Activated T-helper 1 cell treated with anti-CD3 and anti-CD28 coated beads, Interleukin-2, amount 50 U/mL, for 16 hours (primary cell): ENCODE measurements at regions not wholly inside any gene's neighbourhood (a gene's known extent, or its start where the extent isn't known, plus 50 kb on each side); places are given as distances from the start of the nearest gene placed in this dataset.
"Not testable (repeated sequence)": the region's sequence is repeated elsewhere in the genome, so short reads cannot be mapped to it uniquely, and the experiment has no call there.

Experiments
- DNase-seq, 2 donors: peaks; one replicate each; pipeline ENCODE4 v3.0.0-alpha.2; 2020; ENCODE audit warnings: low read depth in 1 of 2, low spot score in 1 of 2

GRCh38 chr1:143842058-143842457 lies 129.7 kb downstream of the FAM72C start:
- DNase-seq, result not testable (repeated sequence)

GRCh38 chr1:143839182-143839581 lies 132.6 kb downstream of the FAM72C start:
- DNase-seq, result not testable (repeated sequence)

- DNase-seq, result not testable (repeated sequence)
Measured at GRCh38 chr1:143838598-143838929, 133.2 kb downstream of the FAM72C start.

GRCh38 chr1:143837924-143838597 lies 133.7 kb downstream of the FAM72C start:
- DNase-seq, result not testable (repeated sequence)

GRCh38 chr1:143833376-143833775 lies 138.4 kb downstream of the FAM72C start:
- not testable (repeated sequence) for DNase-seq

- DNase-seq, result not testable (repeated sequence)
Measured at GRCh38 chr1:143832379-143832716, 139.4 kb downstream of the FAM72C start.

GRCh38 chr1:143831479-143832378 lies 140.1 kb downstream of the FAM72C start:
- DNase-seq, result not testable (repeated sequence)

GRCh38 chr1:143826162-143826561 lies 145.6 kb downstream of the FAM72C start:
- DNase-seq, result not testable (repeated sequence)

GRCh38 chr1:143824266-143824665 lies 147.5 kb downstream of the FAM72C start:
- DNase-seq, result not testable (repeated sequence)

- not testable (repeated sequence) for DNase-seq
Measured at GRCh38 chr1:143820058-143820457, 151.7 kb downstream of the FAM72C start.

GRCh38 chr1:143816369-143816768 lies 155.4 kb downstream of the FAM72C start:
- DNase-seq, result not testable (repeated sequence)

- DNase-seq, result not testable (repeated sequence)
Measured at GRCh38 chr1:143805374-143805773, 166.4 kb downstream of the FAM72C start.

- not testable (repeated sequence) for DNase-seq
Measured at GRCh38 chr1:143804707-143805356, 167.0 kb downstream of the FAM72C start.

GRCh38 chr1:143803927-143804411 lies 167.8 kb downstream of the FAM72C start:
- peak in 1 of 2 donors; percentile 0 for DNase-seq

GRCh38 chr1:143803095-143803494 lies 168.7 kb downstream of the FAM72C start:
- not testable (repeated sequence) for DNase-seq

GRCh38 chr1:143799568-143800187 lies 172.1 kb downstream of the FAM72C start:
- not testable (repeated sequence) for DNase-seq

GRCh38 chr1:143796369-143796768 lies 175.4 kb downstream of the FAM72C start:
- not testable (repeated sequence) for DNase-seq

- DNase-seq, result not testable (repeated sequence)
Measured at GRCh38 chr1:143792047-143792937, 179.5 kb downstream of the FAM72C start.

- DNase-seq, result not testable (repeated sequence)
Measured at GRCh38 chr1:143786381-143786780, 185.4 kb downstream of the FAM72C start.

GRCh38 chr1:143785883-143786282 lies 185.9 kb downstream of the FAM72C start:
- DNase-seq, result not testable (repeated sequence)
